ENCODE measurements at regions not wholly inside any gene's neighbourhood (a gene's known extent, or its start where the extent isn't known, plus 50 kb on each side); places are given as distances from the start of the nearest gene placed in this dataset.
A peak's percentile ranks its signal among the peaks of the same experiment; 100 is the strongest.

- H3K27ac ChIP-seq (ENCODE audit: poor library complexity, severe bottlenecking): no peak overlapping the region
- H3K36me3 ChIP-seq (ENCODE audit: low read depth): no peaks in the 10 kb centered on the region
- no peak for TF ChIP-seq CTCF (IDR thresholded peaks at IDR 0.05; ENCODE audit: poor library complexity, severe bottlenecking)
- DNase-seq (ENCODE audit: low spot score): no peak
- ATAC-seq (ENCODE audit: low read depth): no peak
- H3K4me3 ChIP-seq (ENCODE audit: severe bottlenecking): no peak overlapping the region
- no peaks in the 10 kb centered on the region for H3K4me1 ChIP-seq (ENCODE audit: insufficient read depth, poor library complexity, severe bottlenecking)
- no peaks in the 10 kb centered on the region for H3K9me3 ChIP-seq (ENCODE audit: severe bottlenecking)
- H3K27me3 ChIP-seq (ENCODE audit: insufficient read depth, poor library complexity, severe bottlenecking): peaks cover 4% of the 10 kb centered on the region
Observed at GRCh38 chr10:20726381-20726780, 170.7 kb downstream of the NEBL start.

- no peaks in the 10 kb centered on the region for H3K36me3 ChIP-seq (ENCODE audit: low read depth)
- H3K4me3 ChIP-seq (ENCODE audit: severe bottlenecking): no peak overlapping the region
- no peak overlapping the region for H3K27ac ChIP-seq (ENCODE audit: poor library complexity, severe bottlenecking)
- no peaks in the 10 kb centered on the region for H3K9me3 ChIP-seq (ENCODE audit: severe bottlenecking)
- ATAC-seq (ENCODE audit: low read depth): no peak
- H3K4me1 ChIP-seq (ENCODE audit: insufficient read depth, poor library complexity, severe bottlenecking): no peaks in the 10 kb centered on the region
- H3K27me3 ChIP-seq (ENCODE audit: insufficient read depth, poor library complexity, severe bottlenecking): no peaks in the 10 kb centered on the region
- TF ChIP-seq CTCF (IDR thresholded peaks at IDR 0.05; ENCODE audit: poor library complexity, severe bottlenecking): no peak
- no peak for DNase-seq (ENCODE audit: low spot score)
Observed at GRCh38 chr10:20714979-20715378, 182.1 kb downstream of the NEBL start.

DNA sequence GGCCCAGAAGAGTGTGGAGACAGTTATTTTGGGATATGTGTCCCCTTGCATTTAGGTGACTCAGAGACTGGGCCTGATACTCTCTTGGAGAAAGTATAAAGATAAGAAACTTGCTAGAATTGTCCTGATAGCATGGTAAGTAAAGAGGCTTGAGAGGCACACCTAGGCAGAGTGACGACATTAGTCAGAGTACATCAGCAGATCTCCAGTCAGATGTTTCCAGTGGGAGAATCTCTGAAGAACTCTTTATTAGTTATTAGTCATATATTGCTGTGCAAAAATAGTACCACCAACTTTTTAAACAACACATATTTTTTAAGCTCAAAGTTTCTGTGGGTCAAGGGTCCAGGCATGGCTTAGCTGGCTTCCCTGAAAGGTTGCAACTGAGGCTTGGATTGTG, 182.6 kb downstream of the NEBL start:
- no peaks in the 10 kb centered on the region for H3K4me1 ChIP-seq (ENCODE audit: insufficient read depth, poor library complexity, severe bottlenecking)
- H3K27ac ChIP-seq (ENCODE audit: poor library complexity, severe bottlenecking): no peak overlapping the region
- no peaks in the 10 kb centered on the region for H3K9me3 ChIP-seq (ENCODE audit: severe bottlenecking)
- TF ChIP-seq CTCF (IDR thresholded peaks at IDR 0.05; ENCODE audit: poor library complexity, severe bottlenecking): no peak
- DNase-seq (ENCODE audit: low spot score) (no peak), ATAC-seq (ENCODE audit: low read depth) (peak; percentile 35; the same call in 1 of the 3 replicates)
- no peak overlapping the region for H3K4me3 ChIP-seq (ENCODE audit: severe bottlenecking)
- no peaks in the 10 kb centered on the region for H3K27me3 ChIP-seq (ENCODE audit: insufficient read depth, poor library complexity, severe bottlenecking)
- no peaks in the 10 kb centered on the region for H3K36me3 ChIP-seq (ENCODE audit: low read depth)

DNA sequence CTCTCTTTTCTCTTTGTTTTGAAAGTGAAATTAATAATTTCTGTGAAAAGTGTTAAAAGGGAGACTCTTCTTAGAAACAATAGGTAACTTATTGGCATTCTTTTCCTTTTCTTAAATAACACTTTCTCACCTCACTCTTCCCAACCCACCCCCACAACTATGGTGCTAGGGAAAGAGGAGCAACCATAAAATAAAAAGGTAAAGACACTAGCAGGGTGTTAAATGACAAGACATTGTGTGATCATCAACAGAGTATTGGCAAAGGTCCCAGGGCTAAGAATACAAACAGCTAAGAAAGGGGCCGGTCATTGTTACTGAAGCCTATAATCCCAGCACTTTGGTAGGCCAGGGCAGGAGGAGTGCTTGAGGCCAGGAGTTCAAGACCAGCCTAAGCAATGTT, 183.7 kb downstream of the NEBL start:
- Histone ChIP-seq H3K4me3 (ENCODE audit: severe bottlenecking) (no peak overlapping the region), H3K27ac (ENCODE audit: poor library complexity, severe bottlenecking) (no peak overlapping the region), H3K9me3 (ENCODE audit: severe bottlenecking) (no peaks in the 10 kb centered on the region), H3K4me1 (ENCODE audit: insufficient read depth, poor library complexity, severe bottlenecking) (no peaks in the 10 kb centered on the region), H3K36me3 (ENCODE audit: low read depth) (no peaks in the 10 kb centered on the region), H3K27me3 (ENCODE audit: insufficient read depth, poor library complexity, severe bottlenecking) (no peaks in the 10 kb centered on the region)
- TF ChIP-seq CTCF (IDR thresholded peaks at IDR 0.05; ENCODE audit: poor library complexity, severe bottlenecking): no peak
- ATAC-seq (ENCODE audit: low read depth): no peak
- no peak for DNase-seq (ENCODE audit: low spot score)

- Histone ChIP-seq H3K4me3 (ENCODE audit: severe bottlenecking) (no peak overlapping the region), H3K27me3 (ENCODE audit: insufficient read depth, poor library complexity, severe bottlenecking) (no peaks in the 10 kb centered on the region), H3K27ac (ENCODE audit: poor library complexity, severe bottlenecking) (no peak overlapping the region), H3K36me3 (ENCODE audit: low read depth) (no peaks in the 10 kb centered on the region), H3K9me3 (ENCODE audit: severe bottlenecking) (no peaks in the 10 kb centered on the region), H3K4me1 (ENCODE audit: insufficient read depth, poor library complexity, severe bottlenecking) (no peaks in the 10 kb centered on the region)
- no peak for ATAC-seq (ENCODE audit: low read depth)
- DNase-seq (ENCODE audit: low spot score): no peak
- no peak for TF ChIP-seq CTCF (IDR thresholded peaks at IDR 0.05; ENCODE audit: poor library complexity, severe bottlenecking)
Observed at GRCh38 chr10:20712774-20713173, 184.3 kb downstream of the NEBL start.

Data from RWPE2 (cell line).